ENCODE measurements at regions not wholly inside any gene's neighbourhood (a gene's known extent, or its start where the extent isn't known, plus 50 kb on each side); places are given as distances from the start of the nearest gene placed in this dataset.
"Not testable (repeated sequence)": the region's sequence is repeated elsewhere in the genome, so short reads cannot be mapped to it uniquely, and the experiment has no call there.

- TF ChIP-seq CTCF (IDR thresholded peaks at IDR 0.05; ENCODE audit: low read depth, low read length) = no peak
- no peak overlapping the region for H3K4me3 ChIP-seq (ENCODE audit: low read depth, low read length)
- in situ Hi-C loops (cut with HindIII; ENCODE audit: low sequenced_read_pairs) = no loop called here
- DNase-seq (ENCODE audit: low read depth, low spot score) = no peak
These were observed 128.0 kb upstream of the CACUL1 start for GRCh38 chr10:118882741-118883140.

- TF ChIP-seq CTCF (IDR thresholded peaks at IDR 0.05; ENCODE audit: low read depth, low read length) = no peak
- in situ Hi-C loops (cut with HindIII; ENCODE audit: low sequenced_read_pairs) = no loop called here
- no peak for DNase-seq (ENCODE audit: low read depth, low spot score)
- H3K4me3 ChIP-seq (ENCODE audit: low read depth, low read length) = no peak overlapping the region
These were observed 137.3 kb upstream of the NANOS1 start for GRCh38 chr10:118892255-118892654.

GRCh38 chr10:118894891-118895290, 134.6 kb upstream of the NANOS1 start:
- in situ Hi-C loops (cut with HindIII; ENCODE audit: low sequenced_read_pairs); DNase-seq (ENCODE audit: low read depth, low spot score); H3K4me3 ChIP-seq (ENCODE audit: low read depth, low read length): not testable (repeated sequence)

- in situ Hi-C loops (cut with HindIII; ENCODE audit: low sequenced_read_pairs) = no loop called here
- no peak for TF ChIP-seq CTCF (IDR thresholded peaks at IDR 0.05; ENCODE audit: low read depth, low read length)
- H3K4me3 ChIP-seq (ENCODE audit: low read depth, low read length) = no peak overlapping the region
- DNase-seq (ENCODE audit: low read depth, low spot score) = no peak
These were observed 128.9 kb upstream of the NANOS1 start for GRCh38 chr10:118900617-118901016.

GRCh38 chr10:118901380-118901779, 128.1 kb upstream of the NANOS1 start:
- no peak for DNase-seq (ENCODE audit: low read depth, low spot score)
- in situ Hi-C loops (cut with HindIII; ENCODE audit: low sequenced_read_pairs) = no loop called here
- no peak overlapping the region for H3K4me3 ChIP-seq (ENCODE audit: low read depth, low read length)
- TF ChIP-seq CTCF (IDR thresholded peaks at IDR 0.05; ENCODE audit: low read depth, low read length) = no peak

GRCh38 chr10:118901906-118902305, 127.6 kb upstream of the NANOS1 start:
- no peak for DNase-seq (ENCODE audit: low read depth, low spot score)
- H3K4me3 ChIP-seq (ENCODE audit: low read depth, low read length) = no peak overlapping the region
- in situ Hi-C loops (cut with HindIII; ENCODE audit: low sequenced_read_pairs) = no loop called here
- TF ChIP-seq CTCF (IDR thresholded peaks at IDR 0.05; ENCODE audit: low read depth, low read length) = no peak

GRCh38 chr10:118902656-118903055, 126.9 kb upstream of the NANOS1 start:
- in situ Hi-C loops (cut with HindIII; ENCODE audit: low sequenced_read_pairs) = not testable (repeated sequence)

GRCh38 chr10:118903251-118903650, 126.3 kb upstream of the NANOS1 start:
- in situ Hi-C loops (cut with HindIII; ENCODE audit: low sequenced_read_pairs) = no loop called here
- no peak for TF ChIP-seq CTCF (IDR thresholded peaks at IDR 0.05; ENCODE audit: low read depth, low read length)
- no peak overlapping the region for H3K4me3 ChIP-seq (ENCODE audit: low read depth, low read length)
- no peak for DNase-seq (ENCODE audit: low read depth, low spot score)

More at GRCh38 chr10:118902656-118903055, 126.9 kb upstream of the NANOS1 start:
- not testable (repeated sequence) for DNase-seq (ENCODE audit: low read depth, low spot score); H3K4me3 ChIP-seq (ENCODE audit: low read depth, low read length)

Data from astrocyte of the spinal cord (primary cell).